HCT116 (cell line): ENCODE measurements at regions not wholly inside any gene's neighbourhood (a gene's known extent, or its start where the extent isn't known, plus 50 kb on each side); places are given as distances from the start of the nearest gene placed in this dataset.

Experiments used
- ATAC-seq: fragments of 200-7000 bp; cut with Tn5 transposase; 2 replicates; pipeline ENCODE4 v1.9.1; 2020; ENCODE audit warnings: mild to moderate bottlenecking, moderate library complexity
- BruUV-seq: library from RNA; stranded (reverse); fragments of 400-500 nt; replicated peaks from 2 replicates; lab custom pipeline; 2021; lab: Mats Ljungman, UMichigan
- CTCF ChIA-PET: fragments of 300-600 bp; sonication (Branson Sonifier 250); formaldehyde crosslinking; loops from one replicate; lab custom pipeline; 2021; ENCODE audit warnings: antibody characterized with exemption; lab: Charles Lee
- POLR2A ChIA-PET: fragments of 300-600, 350-600 bp; sonication (Branson Sonifier 250); formaldehyde crosslinking; loops from one replicate; lab custom pipeline; 2021; ENCODE audit warnings: antibody characterized with exemption; lab: Charles Lee
- RAD21 ChIA-PET, 2 experiments: fragments of 300-600 bp; sonication (Branson Sonifier 250); formaldehyde crosslinking; loops; one replicate each; lab custom pipeline; 2023; ENCODE audit warnings: low total read pairs in 2 of 2; ENCODE audit not compliant: uncharacterized antibody in 2 of 2, unreplicated experiment in 2 of 2, low non-redundant PET in 1 of 2; lab: Charles Lee
- DNase-seq: peaks from one replicate; pipeline ENCODE4 v3.0.0-alpha.2; 2010; ENCODE audit warnings: low read depth, low spot score
- H2AFZ ChIP-seq: fragments of 200-600 bp; shearing (Covaris generic), sonication (generic); 2 replicates; pipeline ENCODE4 v1.6.1; 2017; ENCODE audit warnings: low read depth, mixed run types, mixed read lengths, antibody characterized with exemption, low read length; ENCODE audit not compliant: poor library complexity, severe bottlenecking
- H3K27ac ChIP-seq: 2 replicates; pipeline ENCODE4 v1.5.1; 2012; ENCODE audit warnings: low read depth, low read length
- H3K27me3 ChIP-seq: fragments of 200-600 bp; sonication (generic); 2 replicates; pipeline ENCODE4 v1.6.1; 2016; ENCODE audit warnings: mixed run types, low read length, mixed read lengths; ENCODE audit not compliant: insufficient read depth
- H3K36me3 ChIP-seq, 2 experiments: fragments of 200-500 bp in 1 of 2; fragments of 200-600 bp in 1 of 2; sonication (Bioruptor generic) in 1 of 2; sonication (generic) in 1 of 2; 2 replicates each; pipeline versions ENCODE4 v1.5.1 to v1.6.1; 2014 to 2016; ENCODE audit warnings: low read length in 2 of 2, inconsistent platforms in 1 of 2, mixed read lengths in 1 of 2, mixed run types in 1 of 2; ENCODE audit not compliant: insufficient read depth in 2 of 2, control insufficient read depth in 1 of 2
- H3K4me1 ChIP-seq, 2 experiments: fragments of 200-600 bp in 1 of 2; sonication (generic) in 1 of 2; 2 replicates each; pipeline versions ENCODE4 v1.5.1 to v1.6.1; 2012 to 2017; ENCODE audit warnings: low read length in 2 of 2, inconsistent platforms in 1 of 2, mild to moderate bottlenecking in 1 of 2, mixed read lengths in 1 of 2, mixed run types in 1 of 2, moderate library complexity in 1 of 2; ENCODE audit not compliant: insufficient read depth in 2 of 2, control insufficient read depth in 1 of 2
- H3K4me2 ChIP-seq: fragments of 200-600 bp; sonication (generic); 2 replicates; pipeline ENCODE4 v1.6.1; 2017; ENCODE audit warnings: mixed run types, low read length, mixed read lengths
- H3K4me3 ChIP-seq, 2 experiments: fragments of 200-600 bp in 1 of 2; sonication (generic) in 1 of 2; replicated peaks in 1 of 2; 2 replicates each; pipeline ENCODE4 v1.5.1; 2011 to 2016; ENCODE audit warnings: low read length in 2 of 2, control low read depth in 1 of 2, low read depth in 1 of 2, mild to moderate bottlenecking in 1 of 2, mixed read lengths in 1 of 2, mixed run types in 1 of 2
- H3K79me2 ChIP-seq: fragments of 200-600 bp; sonication (generic); 2 replicates; pipeline ENCODE4 v1.6.1; 2017; ENCODE audit warnings: mild to moderate bottlenecking, mixed run types, low read length, moderate library complexity, mixed read lengths; ENCODE audit not compliant: insufficient read depth
- H3K9ac ChIP-seq: fragments of 200-600 bp; sonication (generic); 2 replicates; pipeline ENCODE4 v1.6.1; 2016; ENCODE audit warnings: low read length, mixed read lengths
- H3K9me2 ChIP-seq: fragments of 200-600 bp; sonication (generic), shearing (Covaris generic); 2 replicates; pipeline ENCODE4 v1.6.1; 2017; ENCODE audit warnings: mixed run types, mild to moderate bottlenecking, moderate library complexity; ENCODE audit not compliant: insufficient read depth
- H3K9me3 ChIP-seq, 2 experiments: fragments of 200-500 bp in 1 of 2; fragments of 200-600 bp in 1 of 2; sonication (Bioruptor generic) in 1 of 2; sonication (generic) in 1 of 2; 2 replicates each; pipeline ENCODE4 v1.6.1; 2014 to 2017; ENCODE audit warnings: low read length in 2 of 2, mixed read lengths in 2 of 2, inconsistent platforms in 1 of 2, low read depth in 1 of 2, mild to moderate bottlenecking in 1 of 2, mixed run types in 1 of 2, moderate library complexity in 1 of 2; ENCODE audit not compliant: control insufficient read depth in 1 of 2, insufficient read depth in 1 of 2
- H4K20me1 ChIP-seq: fragments of 200-600 bp; sonication (generic), shearing (Covaris generic); 2 replicates; pipeline ENCODE4 v1.6.1; 2017; ENCODE audit warnings: mixed run types, mild to moderate bottlenecking, moderate library complexity; ENCODE audit not compliant: insufficient read depth
- CBX3 ChIP-seq: IDR thresholded peaks from 2 replicates; pipeline ENCODE4 v1.6.1; 2012; ENCODE audit warnings: low read depth
- CEBPB ChIP-seq: IDR thresholded peaks from 2 replicates; pipeline ENCODE4 v1.6.1; 2012; ENCODE audit warnings: low read depth
- EZH2 ChIP-seq: fragments of 200-600 bp; sonication (generic); IDR thresholded peaks from 2 replicates; pipeline ENCODE4 v1.6.1; 2017; ENCODE audit warnings: antibody characterized with exemption, mixed run types
- JUND ChIP-seq: IDR thresholded peaks from 2 replicates; pipeline ENCODE4 v1.6.1; 2012
- POLR2AphosphoS5 ChIP-seq: IDR thresholded peaks from 2 replicates; pipeline ENCODE4 v1.6.1; 2011; ENCODE audit warnings: mild to moderate bottlenecking, low read depth, low read length, moderate library complexity
- RAD21 ChIP-seq: IDR thresholded peaks from 2 replicates; pipeline ENCODE4 v1.6.1; 2012; ENCODE audit warnings: low read depth, mild to moderate bottlenecking
- SIN3A ChIP-seq: IDR thresholded peaks from 2 replicates; pipeline ENCODE4 v1.6.1; 2012; ENCODE audit warnings: low read depth
- SP1 ChIP-seq: IDR thresholded peaks from 2 replicates; pipeline ENCODE4 v1.6.1; 2012; ENCODE audit warnings: low read depth
- SRF ChIP-seq: IDR thresholded peaks from 2 replicates; pipeline ENCODE4 v1.6.1; 2012; ENCODE audit warnings: low read depth
- TCF7L2 ChIP-seq: IDR thresholded peaks from 2 replicates; pipeline ENCODE4 v1.7.0; 2011; ENCODE audit warnings: borderline replicate concordance, inconsistent platforms; ENCODE audit not compliant: insufficient read depth, insufficient read length; ENCODE audit errors: extremely low read depth
- ZFX ChIP-seq: fragments of 450-650 bp; IDR thresholded peaks from 2 replicates; pipeline ENCODE4 v1.6.1; 2017
- ZNF274 ChIP-seq: fragments of 200-500 bp; sonication (Bioruptor generic); IDR thresholded peaks from 2 replicates; pipeline ENCODE4 v1.6.1; 2014; ENCODE audit warnings: mild to moderate bottlenecking, low read depth, low read length, inconsistent platforms
- intact Hi-C: fragments of 100-400 bp; cut with micrococcal nuclease; formaldehyde crosslinking; loops from 2 replicates; pipeline ENCODE4 v1.10.0; 2022
- TF ChIP-seq, protein P1 (sequence below): IDR thresholded peaks from 2 replicates; pipeline ENCODE4 v1.6.1; 2012
- TF ChIP-seq, protein P2 (sequence below): IDR thresholded peaks from 2 replicates; pipeline ENCODE4 v1.6.1; 2012
- TF ChIP-seq, protein P3 (sequence below): IDR thresholded peaks from 2 replicates; pipeline ENCODE4 v1.6.1; 2011; ENCODE audit warnings: mild to moderate bottlenecking, low read length, moderate library complexity; ENCODE audit not compliant: insufficient replicate concordance; ENCODE audit errors: extremely low read depth
- TF ChIP-seq, protein P4 (sequence below), 3 experiments: fragments of 200-600 bp in 1 of 3; sonication (generic) in 1 of 3; IDR thresholded peaks in 2 of 3; conservative IDR thresholded peaks in 1 of 3; 2 replicates each; pipeline ENCODE4 v1.5.1; 2012 to 2017; ENCODE audit warnings: low read depth in 2 of 3, low read length in 2 of 3, antibody characterized with exemption in 1 of 3, borderline replicate concordance in 1 of 3, control low read depth in 1 of 3, mild to moderate bottlenecking in 1 of 3, mixed read lengths in 1 of 3, mixed run types in 1 of 3, moderate library complexity in 1 of 3; ENCODE audit not compliant: insufficient read depth in 1 of 3

DNA sequence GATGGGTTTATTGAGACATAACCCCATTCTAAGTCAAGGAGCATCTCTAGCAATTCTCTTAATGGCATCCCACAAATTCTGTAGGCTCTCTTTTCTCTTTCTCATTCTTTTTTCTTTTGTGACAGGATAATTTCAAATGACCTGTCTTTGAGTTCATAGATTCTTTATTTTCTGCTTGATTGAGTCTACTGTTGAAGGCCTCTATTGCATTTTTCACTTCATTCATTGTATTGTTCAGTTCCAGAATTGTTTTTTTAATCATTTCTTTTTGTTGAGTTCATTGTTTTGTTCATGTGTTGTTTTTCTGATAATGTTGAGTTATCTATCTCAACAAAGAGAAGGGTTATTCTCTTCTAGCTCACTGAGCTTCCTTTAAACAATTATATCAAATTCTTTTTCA is 144.7 kb upstream of the IL12B start:
- Histone ChIP-seq H3K36me3 (no peaks in the 10 kb centered on the region), H4K20me1 (no peaks in the 10 kb centered on the region), H3K4me3 (no peak overlapping the region), H2AFZ (no peak overlapping the region), H3K4me1 (no peaks in the 10 kb centered on the region), H3K79me2 (no peaks in the 10 kb centered on the region), H3K27me3 (no peaks in the 10 kb centered on the region), H3K9me3 (0 out of 4 replicates have a peak, but pooled peaks cover 0 to 7% of the 10 kb centered on the region in 2 experiments), H3K9me2 (no peaks in the 10 kb centered on the region), H3K27ac (no peak overlapping the region), H3K9ac (no peak overlapping the region), H3K4me2 (no peak overlapping the region)
- no peak for DNase-seq
- no peak for ATAC-seq
- TF ChIP-seq, protein P1, sequence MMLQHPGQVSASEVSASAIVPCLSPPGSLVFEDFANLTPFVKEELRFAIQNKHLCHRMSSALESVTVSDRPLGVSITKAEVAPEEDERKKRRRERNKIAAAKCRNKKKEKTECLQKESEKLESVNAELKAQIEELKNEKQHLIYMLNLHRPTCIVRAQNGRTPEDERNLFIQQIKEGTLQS, result no peak
- TF ChIP-seq CBX3 (0 out of 2 replicates have a peak, but pooled peaks have one; percentile 37), ZFX (no peak), CEBPB (no peak)
- ChIA-PET CTCF (no interaction called here), RAD21 (no interaction called here), POLR2A (no interaction called here)
- intact Hi-C loops, result no loop called here
- BruUV-seq, result no TSS peak

DNA sequence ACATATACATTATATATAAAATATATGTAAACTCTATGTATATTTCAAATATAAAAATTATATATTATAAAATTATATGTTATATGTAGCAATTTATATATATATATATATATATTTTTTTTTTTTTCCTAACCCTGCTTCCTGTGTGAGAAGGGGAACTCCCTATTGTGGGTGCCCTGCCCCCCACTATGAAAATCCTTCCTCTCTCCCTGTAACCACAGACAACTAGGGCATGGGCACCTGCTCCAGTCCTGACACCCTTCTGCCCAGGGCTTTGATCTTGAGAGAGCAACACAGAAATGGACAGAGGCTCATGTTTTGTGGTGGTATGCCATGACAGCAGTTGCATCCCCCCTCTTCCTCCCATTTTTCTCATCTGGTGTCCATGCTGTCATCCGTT is 148.7 kb upstream of the IL12B start:
- H3K4me1 ChIP-seq, result no peaks in the 10 kb centered on the region
- ChIA-PET CTCF (no interaction called here), POLR2A (no interaction called here), RAD21 (no interaction called here)
- DNase-seq (no peak), ATAC-seq (no peak)
- no peak overlapping the region for H3K9ac ChIP-seq
- H3K4me2 ChIP-seq, result no peak overlapping the region
- no peaks in the 10 kb centered on the region for H3K9me2 ChIP-seq
- H4K20me1 ChIP-seq, result no peaks in the 10 kb centered on the region
- 0 out of 4 replicates have a peak, but pooled peaks cover 0 to 7% of the 10 kb centered on the region in 2 experiments for H3K9me3 ChIP-seq
- H3K36me3 ChIP-seq, result no peaks in the 10 kb centered on the region
- no peaks in the 10 kb centered on the region for H3K79me2 ChIP-seq
- no peak overlapping the region for H3K27ac ChIP-seq
- no peak overlapping the region for H3K4me3 ChIP-seq
- no peak overlapping the region for H2AFZ ChIP-seq
- no peaks in the 10 kb centered on the region for H3K27me3 ChIP-seq
- TF ChIP-seq, protein P2, sequence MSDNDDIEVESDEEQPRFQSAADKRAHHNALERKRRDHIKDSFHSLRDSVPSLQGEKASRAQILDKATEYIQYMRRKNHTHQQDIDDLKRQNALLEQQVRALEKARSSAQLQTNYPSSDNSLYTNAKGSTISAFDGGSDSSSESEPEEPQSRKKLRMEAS, result no peak
- TF ChIP-seq, protein P1, result no peak
- no peak for TF ChIP-seq SP1
- TF ChIP-seq, protein P3, sequence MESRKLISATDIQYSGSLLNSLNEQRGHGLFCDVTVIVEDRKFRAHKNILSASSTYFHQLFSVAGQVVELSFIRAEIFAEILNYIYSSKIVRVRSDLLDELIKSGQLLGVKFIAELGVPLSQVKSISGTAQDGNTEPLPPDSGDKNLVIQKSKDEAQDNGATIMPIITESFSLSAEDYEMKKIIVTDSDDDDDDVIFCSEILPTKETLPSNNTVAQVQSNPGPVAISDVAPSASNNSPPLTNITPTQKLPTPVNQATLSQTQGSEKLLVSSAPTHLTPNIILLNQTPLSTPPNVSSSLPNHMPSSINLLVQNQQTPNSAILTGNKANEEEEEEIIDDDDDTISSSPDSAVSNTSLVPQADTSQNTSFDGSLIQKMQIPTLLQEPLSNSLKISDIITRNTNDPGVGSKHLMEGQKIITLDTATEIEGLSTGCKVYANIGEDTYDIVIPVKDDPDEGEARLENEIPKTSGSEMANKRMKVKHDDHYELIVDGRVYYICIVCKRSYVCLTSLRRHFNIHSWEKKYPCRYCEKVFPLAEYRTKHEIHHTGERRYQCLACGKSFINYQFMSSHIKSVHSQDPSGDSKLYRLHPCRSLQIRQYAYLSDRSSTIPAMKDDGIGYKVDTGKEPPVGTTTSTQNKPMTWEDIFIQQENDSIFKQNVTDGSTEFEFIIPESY, result no peak
- no peak for TF ChIP-seq TCF7L2
- no peak for TF ChIP-seq EZH2
- no peak for TF ChIP-seq ZNF274
- TF ChIP-seq SRF, result no peak
- no peak for TF ChIP-seq RAD21
- no peak for TF ChIP-seq SIN3A
- TF ChIP-seq ZFX, result no peak
- TF ChIP-seq CBX3, result no peak
- TF ChIP-seq, protein P4, sequence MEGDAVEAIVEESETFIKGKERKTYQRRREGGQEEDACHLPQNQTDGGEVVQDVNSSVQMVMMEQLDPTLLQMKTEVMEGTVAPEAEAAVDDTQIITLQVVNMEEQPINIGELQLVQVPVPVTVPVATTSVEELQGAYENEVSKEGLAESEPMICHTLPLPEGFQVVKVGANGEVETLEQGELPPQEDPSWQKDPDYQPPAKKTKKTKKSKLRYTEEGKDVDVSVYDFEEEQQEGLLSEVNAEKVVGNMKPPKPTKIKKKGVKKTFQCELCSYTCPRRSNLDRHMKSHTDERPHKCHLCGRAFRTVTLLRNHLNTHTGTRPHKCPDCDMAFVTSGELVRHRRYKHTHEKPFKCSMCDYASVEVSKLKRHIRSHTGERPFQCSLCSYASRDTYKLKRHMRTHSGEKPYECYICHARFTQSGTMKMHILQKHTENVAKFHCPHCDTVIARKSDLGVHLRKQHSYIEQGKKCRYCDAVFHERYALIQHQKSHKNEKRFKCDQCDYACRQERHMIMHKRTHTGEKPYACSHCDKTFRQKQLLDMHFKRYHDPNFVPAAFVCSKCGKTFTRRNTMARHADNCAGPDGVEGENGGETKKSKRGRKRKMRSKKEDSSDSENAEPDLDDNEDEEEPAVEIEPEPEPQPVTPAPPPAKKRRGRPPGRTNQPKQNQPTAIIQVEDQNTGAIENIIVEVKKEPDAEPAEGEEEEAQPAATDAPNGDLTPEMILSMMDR (IDR thresholded peaks at IDR 0.05 in 2 of 3, conservative IDR thresholded peaks at IDR 0.05 in 1 of 3; ENCODE audit: borderline replicate concordance in 1 of 3, insufficient read depth in 1 of 3, low read depth in 2 of 3, low read length in 2 of 3), result no peak
- TF ChIP-seq POLR2AphosphoS5, result no peak
- TF ChIP-seq JUND, result no peak
- no TSS peak for BruUV-seq
- intact Hi-C loops, result no loop called here
